GM21737 (cell line): ENCODE measurements at regions not wholly inside any gene's neighbourhood (a gene's known extent, or its start where the extent isn't known, plus 50 kb on each side); places are given as distances from the start of the nearest gene placed in this dataset.

Experiments
- ATAC-seq: cut with Tn5 transposase; IDR thresholded peaks from one replicate; pipeline ENCODE4 v1.9.1; 2021; ENCODE audit warnings: mild to moderate bottlenecking, moderate library complexity; ENCODE audit not compliant: unreplicated experiment

DNA sequence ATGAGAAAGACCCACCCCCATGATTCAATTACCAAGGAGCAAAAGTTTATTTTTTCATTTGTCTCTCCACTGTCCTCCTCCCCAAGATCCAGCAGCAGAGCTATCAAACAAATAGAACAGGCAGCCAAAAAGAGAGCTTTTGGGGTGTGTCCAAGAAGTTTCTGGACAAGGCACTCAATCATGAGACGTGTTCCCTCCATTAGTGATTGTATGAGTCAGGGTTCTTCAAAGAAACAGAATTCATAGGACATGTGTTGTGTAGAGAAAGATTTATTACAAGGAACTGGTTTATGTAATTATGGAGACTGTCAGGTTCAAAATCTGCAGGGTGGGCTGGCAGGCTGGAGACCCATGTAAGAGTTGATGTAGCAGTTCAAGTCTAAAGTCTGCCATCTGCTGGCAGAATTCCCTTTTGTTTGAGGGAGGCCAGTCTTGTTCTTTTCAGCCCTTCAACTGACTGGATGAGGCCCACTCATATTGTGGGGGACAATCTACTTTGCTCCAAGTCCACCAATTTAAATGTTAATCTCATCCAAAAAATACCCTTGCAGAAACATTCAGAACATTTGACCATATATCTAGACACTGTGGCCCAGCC lies 248.1 kb upstream of the OPRM1 start:
- no peak for ATAC-seq

DNA sequence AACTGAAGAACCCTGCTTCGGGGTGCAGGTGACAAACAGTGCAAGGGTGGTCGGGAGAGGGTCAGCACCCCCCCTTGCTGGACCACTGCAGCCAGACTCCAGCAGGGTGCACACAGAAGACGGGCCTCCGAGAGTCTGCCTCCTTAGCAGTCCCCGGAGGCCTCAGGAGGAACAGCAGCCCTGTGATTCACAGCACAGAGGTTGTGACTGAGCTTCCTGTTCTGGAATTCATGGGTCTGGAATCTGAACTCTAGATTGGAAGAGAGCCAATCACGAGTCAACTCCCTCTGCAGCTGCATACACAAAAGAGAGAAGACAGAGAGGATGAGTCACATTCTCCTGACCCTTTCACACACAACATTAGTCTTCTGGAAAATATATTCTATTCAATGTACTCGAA lies 249.0 kb upstream of the OPRM1 start:
- no peak for ATAC-seq

DNA sequence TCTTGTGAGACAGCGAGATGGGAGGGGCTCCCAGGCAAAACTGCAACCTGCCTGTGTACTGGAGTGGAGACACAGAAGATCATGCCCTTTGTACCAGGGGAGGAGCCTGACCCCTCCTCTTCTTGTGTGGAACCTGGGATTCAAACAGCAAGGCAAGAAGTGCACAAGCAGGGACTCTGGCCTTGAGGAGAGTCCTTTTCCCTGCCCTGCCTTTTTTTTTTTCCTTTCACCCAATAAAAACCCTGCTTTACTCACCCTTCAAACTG lies 251.8 kb upstream of the OPRM1 start:
- ATAC-seq, result no peak

DNA sequence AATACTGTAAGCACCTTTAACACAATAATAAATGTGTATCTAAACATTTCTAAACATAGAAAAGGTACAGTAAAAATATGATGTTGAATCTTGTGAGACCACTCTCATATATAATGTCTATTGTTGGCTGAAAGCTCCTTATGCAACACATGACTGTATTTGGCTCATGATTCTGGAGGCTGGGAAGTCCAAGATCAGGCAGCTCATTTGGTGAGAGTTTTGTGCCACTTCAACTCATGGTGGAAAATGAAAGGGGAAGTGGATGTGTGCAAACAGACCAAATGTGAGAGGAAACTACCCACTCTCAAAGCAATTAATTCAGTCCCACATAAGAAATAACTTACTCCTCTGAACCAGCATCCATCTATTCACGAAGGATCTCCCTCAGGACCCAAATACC lies 257.7 kb upstream of the OPRM1 start:
- ATAC-seq, result no peak

DNA sequence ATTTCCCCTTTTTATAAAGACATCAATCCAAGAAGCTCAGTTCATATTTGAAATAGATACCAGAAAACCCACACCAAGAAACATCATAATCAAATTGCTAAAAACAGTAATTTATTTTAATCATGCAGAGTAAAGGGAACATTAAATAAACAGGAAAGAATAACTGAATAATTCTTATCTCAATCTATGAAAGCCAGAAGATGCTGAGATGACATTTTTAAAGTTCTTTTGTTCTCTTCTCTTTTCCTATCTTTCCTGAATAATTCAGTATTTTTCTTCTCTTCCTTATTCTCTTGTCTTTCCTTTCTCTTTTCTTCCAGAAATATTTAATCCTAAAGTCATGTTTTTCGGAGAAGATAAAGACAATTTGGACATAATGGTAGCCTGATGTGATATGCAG lies 259.0 kb upstream of the OPRM1 start:
- ATAC-seq, result no peak

DNA sequence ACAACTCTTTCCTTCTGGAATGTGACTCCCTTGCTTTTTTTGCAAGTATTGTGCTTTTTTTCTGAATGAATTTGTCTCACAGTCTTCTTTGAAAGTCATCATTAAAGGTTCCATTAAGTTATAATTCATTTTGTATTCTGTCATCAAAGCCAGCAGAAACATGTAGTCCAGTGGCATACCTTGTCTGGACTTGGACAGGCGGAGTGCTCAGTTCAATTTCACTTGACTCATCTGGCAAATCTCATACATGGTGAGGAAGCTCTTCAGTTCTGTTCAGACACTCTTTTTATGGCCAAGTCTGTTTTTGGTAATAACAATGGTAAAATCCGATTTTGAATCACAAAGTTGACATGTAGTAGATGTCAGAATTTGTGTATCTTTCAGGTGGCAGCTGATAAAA lies 260.8 kb upstream of the OPRM1 start:
- no peak for ATAC-seq

DNA sequence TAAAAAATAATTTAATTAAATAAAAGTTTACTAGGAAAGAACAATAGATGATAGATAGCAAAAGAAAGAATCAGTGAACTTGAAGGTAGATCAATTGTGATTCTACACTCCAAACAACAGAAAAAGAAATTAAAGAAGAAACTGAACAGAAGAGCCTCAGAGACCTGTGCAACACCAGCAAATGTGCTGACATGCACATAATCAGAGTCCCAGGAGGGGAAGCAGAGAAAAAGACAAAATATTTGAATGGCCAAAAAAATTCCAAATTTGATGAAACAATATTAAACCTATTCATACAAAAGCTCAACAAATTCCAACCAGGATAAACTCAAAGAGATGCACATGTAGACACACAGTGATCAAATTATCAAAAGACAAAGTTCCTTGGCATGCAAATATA lies 267.5 kb upstream of the OPRM1 start:
- ATAC-seq, result no peak

DNA sequence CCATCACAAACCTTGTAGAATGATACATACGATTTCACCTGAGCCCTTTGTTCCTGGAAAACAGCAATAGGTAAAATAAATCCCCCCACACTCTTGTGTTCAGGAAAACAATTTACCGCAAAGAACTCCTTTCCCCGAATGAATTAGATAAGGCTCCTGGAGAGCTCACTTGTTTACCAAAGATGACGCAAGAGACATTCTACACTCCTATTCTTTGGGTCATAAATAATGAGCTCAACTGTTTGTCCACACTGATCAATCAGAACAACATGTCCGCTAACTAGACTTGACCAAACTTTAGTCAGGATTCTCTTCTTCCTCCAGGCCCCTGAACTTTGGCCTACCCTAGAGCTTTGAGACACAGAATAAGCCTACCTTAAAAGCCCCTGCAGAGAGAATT lies 271.9 kb upstream of the OPRM1 start:
- ATAC-seq, result no peak

DNA sequence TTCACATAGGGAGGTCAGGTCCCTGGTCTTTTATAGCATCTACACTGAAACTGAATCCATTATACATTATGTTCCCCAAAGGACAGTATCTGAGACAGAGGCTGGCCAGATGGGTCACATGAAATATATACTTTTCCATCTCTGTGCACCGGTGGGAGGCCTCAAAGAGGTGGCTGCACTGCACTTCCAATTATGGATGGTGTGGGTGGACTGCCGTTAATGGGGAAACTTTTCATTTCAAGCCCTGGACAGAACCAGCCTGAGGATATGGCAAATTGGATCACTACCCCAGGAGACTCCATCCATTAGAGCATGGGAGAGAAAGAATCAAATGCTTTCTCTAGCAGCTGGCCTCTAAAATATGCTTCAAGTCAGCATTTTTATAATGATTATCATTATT lies 280.5 kb upstream of the OPRM1 start:
- ATAC-seq, result no peak

DNA sequence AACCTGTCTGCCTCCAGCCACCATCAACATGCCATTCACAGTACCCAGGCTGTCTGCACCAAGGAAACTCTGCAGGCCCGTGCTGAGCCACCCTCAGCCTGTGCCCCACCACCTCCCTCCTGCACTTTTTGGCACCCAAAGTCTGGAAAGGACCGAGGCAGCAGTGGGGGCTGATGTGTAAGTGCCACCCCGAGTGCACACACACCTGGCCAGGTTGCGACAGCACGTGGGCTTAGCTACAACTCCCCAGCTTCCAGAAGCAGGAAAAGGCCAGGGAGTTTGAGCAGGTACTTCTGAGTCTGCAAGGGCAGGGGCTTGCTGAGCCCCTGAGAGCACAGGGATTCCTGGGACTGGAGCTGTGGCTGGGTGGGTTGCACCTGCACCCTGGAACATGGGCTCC lies 303.3 kb upstream of the OPRM1 start:
- no peak for ATAC-seq

DNA sequence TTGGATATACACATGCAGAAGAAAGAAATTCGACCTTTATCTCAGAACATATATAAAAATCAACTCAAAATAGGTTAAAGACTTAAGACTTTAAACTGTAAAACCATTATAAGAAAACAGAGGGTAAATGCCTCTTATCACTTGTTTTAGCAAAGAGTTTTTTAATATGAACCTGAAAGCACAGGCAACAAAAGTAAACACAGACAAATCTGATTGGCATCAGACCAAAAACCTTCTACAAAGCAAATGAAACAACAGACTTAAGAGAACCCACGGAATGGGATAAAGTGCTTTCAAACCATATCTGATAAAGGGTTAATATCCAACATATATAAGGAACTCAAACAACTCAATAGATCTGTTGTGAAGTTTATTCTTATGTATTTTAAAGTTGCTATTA lies 309.9 kb upstream of the OPRM1 start:
- no peak for ATAC-seq

DNA sequence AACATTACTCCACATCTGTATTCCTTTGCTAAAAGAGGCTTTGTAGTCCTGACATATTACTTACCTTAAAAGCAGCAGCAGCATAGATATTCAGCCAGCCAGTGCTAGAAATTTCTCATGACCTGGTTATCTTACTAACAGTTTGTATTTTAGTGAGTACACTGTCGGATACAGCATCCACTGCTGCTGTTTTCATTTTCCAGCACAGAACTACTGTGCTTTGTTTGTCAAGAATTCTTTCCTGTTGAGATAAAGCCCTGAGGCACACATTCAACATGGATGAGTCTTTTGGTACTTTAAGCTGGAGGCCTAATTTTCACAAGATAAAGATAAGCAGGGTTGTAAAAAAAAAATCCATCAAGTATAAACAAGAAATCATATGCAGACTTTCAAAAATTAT lies 311.2 kb upstream of the OPRM1 start:
- no peak for ATAC-seq

DNA sequence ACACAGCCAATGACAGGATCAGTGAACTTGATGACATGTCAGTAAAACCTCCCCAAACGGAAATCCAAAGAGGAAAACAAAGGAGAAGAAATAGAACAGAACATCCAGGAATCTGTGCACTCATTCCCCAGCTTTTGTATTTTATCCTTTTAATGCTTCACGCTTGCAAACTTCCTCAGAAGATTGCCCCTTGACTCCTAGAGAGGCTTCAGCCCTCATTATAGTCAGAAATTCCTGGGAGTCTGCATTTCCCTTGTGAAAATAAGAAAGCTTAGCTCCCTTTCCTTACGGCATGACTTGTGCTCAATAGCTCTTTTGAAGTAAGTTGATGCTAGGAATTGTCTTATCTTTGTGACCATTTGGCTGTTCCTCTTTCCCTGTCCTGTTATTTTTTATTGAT lies 313.6 kb upstream of the OPRM1 start:
- no peak for ATAC-seq

DNA sequence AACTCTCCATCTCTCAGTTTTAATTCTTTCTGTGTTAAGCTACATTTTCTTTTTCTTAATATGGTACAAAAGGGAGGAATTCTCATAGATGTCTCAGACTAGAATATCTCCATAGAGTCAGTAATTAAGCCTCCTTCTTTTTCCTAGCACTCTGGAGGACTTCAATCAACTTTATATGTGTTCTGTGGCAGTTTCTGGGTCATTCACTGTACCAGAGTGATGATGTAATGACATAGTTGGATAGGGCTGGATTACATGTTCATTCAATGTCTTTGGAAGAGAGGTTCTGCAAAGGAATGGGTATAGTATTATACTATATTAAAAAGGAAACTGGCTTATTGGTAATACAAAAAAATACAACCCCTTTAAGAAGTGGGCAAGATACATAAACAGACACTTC lies 318.3 kb upstream of the OPRM1 start:
- no peak for ATAC-seq

DNA sequence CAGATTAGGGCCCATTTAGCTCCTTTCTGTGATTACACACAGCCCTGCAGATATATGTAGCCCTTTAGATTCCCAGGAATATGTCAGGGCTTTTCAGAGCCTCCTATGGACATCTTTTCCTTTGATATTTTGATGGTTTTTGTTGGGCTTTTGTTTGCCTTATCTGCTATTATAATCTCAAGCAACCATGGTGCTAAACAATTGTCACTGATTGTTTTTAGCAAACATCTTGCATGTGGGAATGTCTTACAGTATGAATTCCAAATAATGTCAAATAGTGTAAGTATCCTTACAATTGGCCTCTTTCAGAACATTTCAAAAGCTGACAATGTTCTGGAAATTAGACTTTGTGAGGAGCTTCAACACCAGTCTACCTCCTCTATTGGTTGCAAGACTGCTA lies 333.6 kb upstream of the OPRM1 start:
- ATAC-seq, result no peak

DNA sequence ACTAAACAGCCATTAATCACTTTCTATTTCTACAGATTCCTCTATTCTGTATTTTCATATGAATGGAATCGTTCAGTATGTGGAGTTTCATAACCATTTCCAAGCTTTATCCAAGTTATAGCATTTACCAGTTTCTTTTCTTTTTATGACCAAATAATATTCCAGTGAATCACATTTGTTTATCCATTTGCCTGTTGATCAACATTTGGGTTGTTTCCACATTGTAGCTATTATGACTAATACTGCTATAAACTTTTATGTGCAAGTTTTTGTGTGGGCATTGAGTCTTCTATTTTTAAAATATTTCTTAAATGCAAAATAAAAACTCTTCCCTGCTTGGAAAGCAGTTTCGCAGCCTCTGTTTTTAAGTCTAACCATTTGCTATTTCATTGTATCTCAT lies 336.4 kb upstream of the OPRM1 start:
- ATAC-seq, result no peak

DNA sequence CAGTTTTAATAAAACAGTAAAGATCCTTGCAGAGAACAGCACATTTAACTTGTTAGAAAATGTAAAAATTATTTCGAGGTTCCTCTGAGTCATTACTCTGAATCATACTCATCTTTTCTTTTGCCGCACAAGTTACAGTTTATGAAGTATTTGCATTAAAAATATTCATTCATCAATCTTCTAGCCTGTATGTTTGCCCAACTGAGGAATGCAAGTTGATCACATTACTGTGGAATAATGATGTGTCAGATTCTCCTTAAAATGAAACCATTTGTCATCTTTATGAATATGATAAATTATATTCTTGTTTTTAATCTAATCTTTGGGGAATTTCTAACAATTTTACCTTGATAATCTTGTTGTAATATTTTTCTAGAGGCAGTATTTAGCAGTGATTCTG lies 340.4 kb upstream of the OPRM1 start:
- no peak for ATAC-seq

DNA sequence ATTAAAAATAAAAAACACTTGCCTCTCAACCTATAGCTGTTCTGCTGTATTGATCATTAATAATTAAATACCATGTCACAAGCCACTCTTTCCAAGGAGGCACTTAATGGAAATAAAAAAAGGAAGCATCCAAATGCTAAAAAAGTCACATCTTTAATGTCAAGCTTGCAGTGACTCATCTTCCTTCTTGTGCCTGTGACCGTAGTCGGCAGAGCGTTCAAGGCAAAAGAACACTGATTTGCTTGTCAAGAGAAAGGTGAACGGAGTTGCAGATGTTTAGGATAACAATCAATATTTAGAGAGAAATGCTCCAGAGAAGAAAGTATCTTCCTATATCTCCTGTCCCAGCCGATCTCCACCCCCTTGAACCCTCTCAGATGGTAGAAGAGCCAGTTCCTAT lies 341.0 kb upstream of the OPRM1 start:
- no peak for ATAC-seq

DNA sequence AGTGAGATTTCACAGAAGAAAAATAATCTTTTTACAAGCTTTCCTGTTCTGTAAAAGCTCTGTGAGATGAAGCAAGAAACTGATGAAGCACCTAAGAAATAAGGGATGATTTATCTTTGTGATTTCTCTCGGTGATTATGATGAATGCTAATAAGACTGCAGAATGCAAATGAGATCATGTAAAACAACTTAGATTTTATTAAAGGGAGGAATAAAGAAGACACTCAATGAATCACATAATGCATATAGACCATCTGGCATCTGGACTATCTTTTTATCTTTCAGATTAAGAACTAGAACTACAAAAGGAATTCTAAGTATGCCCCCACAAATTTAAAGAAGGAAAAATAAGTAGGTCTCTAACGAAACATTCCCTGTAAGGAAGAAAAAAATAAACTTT lies 361.5 kb upstream of the OPRM1 start:
- no peak for ATAC-seq

DNA sequence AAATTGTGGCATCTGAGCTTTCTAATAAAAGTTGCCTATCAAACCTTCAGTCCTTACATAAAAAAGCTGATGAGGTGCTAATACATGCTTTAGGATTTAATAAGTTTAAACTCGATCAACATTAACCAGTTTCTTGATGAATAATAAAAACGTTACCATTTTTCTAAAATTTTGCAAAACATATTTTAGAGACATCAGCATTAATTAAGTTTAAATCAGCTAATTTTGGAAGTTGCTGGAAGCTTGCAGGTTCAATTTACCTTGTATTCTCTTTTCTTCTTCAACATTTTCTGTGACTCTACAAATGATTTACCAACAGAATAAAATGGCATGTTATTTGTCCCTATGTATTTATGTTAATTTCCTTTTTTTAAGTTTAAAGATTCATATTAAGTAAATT lies 365.3 kb upstream of the OPRM1 start:
- no peak for ATAC-seq

DNA sequence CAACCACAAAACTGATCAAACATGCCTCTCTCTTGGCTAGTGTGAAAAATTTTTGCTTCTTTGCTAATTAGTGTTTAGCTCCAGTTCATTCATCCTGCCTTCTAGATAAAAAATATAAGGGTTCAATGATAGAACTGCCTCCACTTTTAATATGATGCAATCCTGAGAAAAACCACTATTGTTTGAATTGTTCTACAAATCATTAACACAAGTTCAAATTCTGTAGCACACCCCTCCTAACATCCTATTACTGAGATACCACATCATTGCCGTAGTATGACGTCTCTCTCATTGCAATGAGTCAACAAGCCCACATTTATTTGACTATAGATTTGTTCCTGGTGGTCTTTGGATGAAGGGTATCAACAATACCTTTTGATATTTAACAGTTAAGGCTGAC lies 365.8 kb upstream of the OPRM1 start:
- no peak for ATAC-seq

DNA sequence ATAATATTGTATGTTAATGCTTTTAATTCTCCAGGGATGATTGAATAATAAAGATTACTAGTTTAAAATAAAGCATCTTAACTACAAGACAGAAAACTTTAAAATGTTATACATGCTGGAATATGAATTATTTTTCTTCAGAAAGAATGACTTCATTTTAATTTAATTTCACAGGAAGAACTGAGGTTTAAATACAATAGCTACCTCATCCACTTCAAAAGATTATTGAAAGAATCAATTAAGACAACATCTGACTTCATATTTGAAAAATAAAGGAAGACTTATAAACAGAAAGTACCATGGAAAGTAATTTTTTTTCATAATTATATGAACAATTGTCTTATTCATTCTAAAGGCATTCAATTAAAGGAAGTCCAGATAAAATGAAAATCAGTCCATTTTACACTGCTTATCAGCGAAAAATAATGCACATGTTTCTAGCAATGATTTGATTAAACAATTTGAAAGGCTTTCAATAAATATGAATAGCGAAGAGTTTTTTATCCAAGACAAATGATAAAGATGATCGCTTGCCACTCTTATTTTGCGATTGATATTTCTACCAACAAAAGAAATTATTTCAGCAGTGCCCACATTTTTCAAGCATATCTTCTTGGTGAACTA lies 368.5 kb upstream of the OPRM1 start:
- ATAC-seq, result no peak

DNA sequence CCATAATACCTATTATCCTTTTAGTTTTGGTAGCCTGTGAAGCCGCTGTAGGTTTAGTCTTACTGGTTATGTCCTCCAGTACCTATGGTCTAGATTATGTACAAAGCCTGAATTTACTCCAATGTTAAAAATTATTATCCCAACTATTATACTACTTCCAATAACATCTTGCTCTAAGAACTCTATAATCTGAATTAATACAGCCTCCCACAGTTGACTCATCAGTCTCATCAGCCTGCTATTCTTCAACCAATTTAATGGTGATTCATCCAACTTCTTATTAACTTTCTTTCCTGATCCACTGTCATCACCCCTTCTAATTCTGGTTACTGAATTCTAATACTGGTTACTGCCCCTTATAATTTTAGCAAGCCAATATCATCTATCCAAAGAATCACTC lies 370.3 kb upstream of the OPRM1 start:
- ATAC-seq, result no peak

DNA sequence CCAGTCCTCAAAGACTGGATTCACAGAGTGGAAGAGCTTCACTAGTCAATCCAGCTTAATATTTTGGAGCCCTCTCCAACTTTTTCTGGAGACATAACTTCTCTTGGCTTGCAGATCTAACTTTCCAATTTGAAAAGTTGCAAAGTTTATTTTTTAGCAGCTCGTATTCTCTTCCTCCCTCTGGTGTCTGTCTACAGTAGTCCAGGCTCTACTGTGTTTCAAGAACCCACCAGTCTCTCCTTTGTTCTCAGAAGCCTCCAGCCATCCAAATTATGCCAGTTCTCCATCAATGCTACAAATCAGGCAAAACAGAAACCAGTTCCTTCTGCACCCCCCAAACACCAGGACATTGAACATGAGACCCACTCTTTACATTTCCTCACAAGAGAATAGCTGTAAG lies 376.1 kb upstream of the OPRM1 start:
- no peak for ATAC-seq
